ENCODE measurements at regions not wholly inside any gene's neighbourhood (a gene's known extent, or its start where the extent isn't known, plus 50 kb on each side); places are given as distances from the start of the nearest gene placed in this dataset.
A peak's percentile ranks its signal among the peaks of the same experiment; 100 is the strongest.
"Not testable (repeated sequence)": the region's sequence is repeated elsewhere in the genome, so short reads cannot be mapped to it uniquely, and the experiment has no call there.

GRCh38 chr12:114868995-114869834 lies 185.2 kb upstream of the TBX3 start:
- DNase-seq = peak; percentile 88

- DNase-seq = no peak
Observed at GRCh38 chr12:114866331-114866730, 182.4 kb upstream of the TBX3 start.

- no peak for DNase-seq
Observed at GRCh38 chr12:114864837-114865551, 181.0 kb upstream of the TBX3 start.

- DNase-seq = no peak
Observed at GRCh38 chr12:114863911-114864310, 179.9 kb upstream of the TBX3 start.

- no peak for DNase-seq
Observed at GRCh38 chr12:114860969-114861368, 177.0 kb upstream of the TBX3 start.

- DNase-seq = no peak
Observed at GRCh38 chr12:114858388-114859146, 174.6 kb upstream of the TBX3 start.

GRCh38 chr12:114855678-114856077 lies 171.7 kb upstream of the TBX3 start:
- no peak for DNase-seq

- no peak for DNase-seq
Observed at GRCh38 chr12:114852976-114853529, 169.1 kb upstream of the TBX3 start.

GRCh38 chr12:114851981-114852380 lies 168.0 kb upstream of the TBX3 start:
- DNase-seq = no peak

GRCh38 chr12:114850661-114851275 lies 166.8 kb upstream of the TBX3 start:
- DNase-seq = no peak

GRCh38 chr12:114848666-114849065 lies 164.7 kb upstream of the TBX3 start:
- no peak for DNase-seq

- no peak for DNase-seq
Observed at GRCh38 chr12:114847441-114848035, 163.6 kb upstream of the TBX3 start.

GRCh38 chr12:114846771-114847170 lies 162.8 kb upstream of the TBX3 start:
- DNase-seq = no peak

GRCh38 chr12:114841557-114842251 lies 157.7 kb upstream of the TBX3 start:
- DNase-seq = no peak

- DNase-seq = no peak
Observed at GRCh38 chr12:114838480-114838879, 154.5 kb upstream of the TBX3 start.

GRCh38 chr12:114836609-114837008 lies 152.6 kb upstream of the TBX3 start:
- no peak for DNase-seq

- DNase-seq = no peak
Observed at GRCh38 chr12:114835031-114835430, 151.1 kb upstream of the TBX3 start.

- no peak for DNase-seq
Observed at GRCh38 chr12:114834621-114835020, 150.6 kb upstream of the TBX3 start.

GRCh38 chr12:114829833-114830232 lies 145.9 kb upstream of the TBX3 start:
- DNase-seq = no peak

- DNase-seq = not testable (repeated sequence)
Observed at GRCh38 chr12:114829244-114829643, 145.3 kb upstream of the TBX3 start.

GRCh38 chr12:114827461-114827860 lies 143.5 kb upstream of the TBX3 start:
- DNase-seq = no peak

GRCh38 chr12:114826244-114826643 lies 142.3 kb upstream of the TBX3 start:
- no peak for DNase-seq
